SK-N-SH (cell line): ENCODE measurements at regions not wholly inside any gene's neighbourhood (a gene's known extent, or its start where the extent isn't known, plus 50 kb on each side); places are given as distances from the start of the nearest gene placed in this dataset.

ENCODE experiments used
- CTCF ChIA-PET: fragments of 300-600, 350-600 bp; formaldehyde crosslinking; extraction: SDS; loops from one replicate; lab custom pipeline; 2021; lab: Yijun Ruan, JAX
- POLR2A ChIA-PET: fragments of 350-600 bp; sonication (Branson Sonifier 250); formaldehyde crosslinking; extraction: SDS; loops from one replicate; lab custom pipeline; 2020; ENCODE audit warnings: antibody characterized with exemption, inconsistent platforms; lab: Yijun Ruan, JAX
- DNase-seq: peaks from one replicate; pipeline ENCODE4 v3.0.0; 2012
- H2AFZ ChIP-seq: fragments of 200-600 bp; sonication (generic); 2 replicates; pipeline ENCODE4 v1.8.1; 2016; ENCODE audit warnings: antibody characterized with exemption, mild to moderate bottlenecking, low read depth
- H3F3A ChIP-seq: fragments of 200-600 bp; sonication (generic); replicated peaks from 2 replicates; pipeline ENCODE3; 2016; ENCODE audit warnings: antibody characterized with exemption, mild to moderate bottlenecking; ENCODE audit not compliant: insufficient read depth
- H3K27ac ChIP-seq, 2 experiments: fragments of 200-500 bp in 1 of 2; fragments of 200-600 bp in 1 of 2; sonication (Bioruptor generic) in 1 of 2; sonication (generic), shearing (Covaris generic) in 1 of 2; 2 replicates each; pipeline versions ENCODE4 v1.5.1 to v1.6.1; 2014 to 2016; ENCODE audit warnings: low read depth in 2 of 2, inconsistent platforms in 1 of 2, low read length in 1 of 2, mild to moderate bottlenecking in 1 of 2, mixed read lengths in 1 of 2
- H3K27me3 ChIP-seq: fragments of 200-600 bp; sonication (generic), shearing (Covaris generic); 2 replicates; pipeline ENCODE4 v1.6.1; 2016; ENCODE audit warnings: mixed run types; ENCODE audit not compliant: insufficient read depth
- H3K36me3 ChIP-seq, 2 experiments: fragments of 200-500 bp in 1 of 2; fragments of 200-600 bp in 1 of 2; sonication (Bioruptor generic) in 1 of 2; sonication (generic) in 1 of 2; replicated peaks in 1 of 2; 2 replicates each; pipeline versions ENCODE3 to v1.5.1; 2014 to 2016; ENCODE audit warnings: low read length in 1 of 2, mild to moderate bottlenecking in 1 of 2; ENCODE audit not compliant: insufficient read depth in 2 of 2, control insufficient read depth in 1 of 2
- H3K4me1 ChIP-seq, 2 experiments: fragments of 200-500 bp in 1 of 2; fragments of 200-600 bp in 1 of 2; sonication (Bioruptor generic) in 1 of 2; sonication (generic), shearing (Covaris generic) in 1 of 2; 2 replicates each; pipeline versions ENCODE4 v1.5.1 to v1.6.1; 2014 to 2016; ENCODE audit warnings: low read depth in 1 of 2, low read length in 1 of 2, mixed run types in 1 of 2; ENCODE audit not compliant: insufficient read depth in 2 of 2, control insufficient read depth in 1 of 2
- H3K4me2 ChIP-seq: fragments of 200-600 bp; sonication (generic), shearing (Covaris generic); 2 replicates; pipeline ENCODE4 v1.6.1; 2017; ENCODE audit warnings: mixed run types
- H3K4me3 ChIP-seq, 2 experiments: fragments of 200-500 bp in 1 of 2; fragments of 200-600 bp in 1 of 2; sonication (Bioruptor generic) in 1 of 2; sonication (generic), shearing (Covaris generic) in 1 of 2; 2 replicates each; pipeline versions ENCODE4 v1.5.1 to v1.8.1; 2014 to 2016; ENCODE audit warnings: low read depth in 2 of 2, inconsistent platforms in 1 of 2, low read length in 1 of 2, mild to moderate bottlenecking in 1 of 2, mixed read lengths in 1 of 2, moderate library complexity in 1 of 2
- H3K79me2 ChIP-seq: fragments of 200-600 bp; sonication (generic); 2 replicates; pipeline ENCODE4 v1.8.1; 2017; ENCODE audit warnings: mild to moderate bottlenecking; ENCODE audit not compliant: insufficient read depth
- H3K9ac ChIP-seq: fragments of 200-600 bp; sonication (generic); 2 replicates; pipeline ENCODE4 v1.6.1; 2017; ENCODE audit warnings: mixed run types
- H3K9me2 ChIP-seq: fragments of 200-600 bp; sonication (generic); 2 replicates; pipeline ENCODE4 v1.6.1; 2017; ENCODE audit warnings: mixed run types
- H3K9me3 ChIP-seq: fragments of 200-600 bp; sonication (generic); 2 replicates; pipeline ENCODE4 v1.6.1; 2017; ENCODE audit warnings: mixed run types, mild to moderate bottlenecking, moderate library complexity
- H4K20me1 ChIP-seq: fragments of 200-600 bp; sonication (generic); 2 replicates; pipeline ENCODE4 v1.6.1; 2017; ENCODE audit warnings: mild to moderate bottlenecking, mixed run types; ENCODE audit not compliant: insufficient read depth
- CHD2 ChIP-seq: fragments of 150-350 bp; IDR thresholded peaks from 2 replicates; pipeline ENCODE4 v1.6.1; 2018; ENCODE audit warnings: low read length; ENCODE audit not compliant: partially characterized antibody
- ELF1 ChIP-seq: IDR thresholded peaks from 2 replicates; pipeline ENCODE4 v1.4.0; 2012
- EP300 ChIP-seq, 2 experiments: IDR thresholded peaks; 2 replicates each; pipeline versions ENCODE4 v1.4.0 to v1.6.1; 2012; ENCODE audit warnings: borderline replicate concordance in 1 of 2, low read depth in 1 of 2, low read length in 1 of 2
- EZH2phosphoT487 ChIP-seq: fragments of 200-600 bp; sonication (generic); IDR thresholded peaks from 2 replicates; pipeline ENCODE4 v1.6.1; 2017; ENCODE audit warnings: low read depth, mixed run types, mild to moderate bottlenecking, antibody characterized with exemption, moderate library complexity, borderline replicate concordance
- FOXJ3 ChIP-seq: sonication (generic); formaldehyde crosslinking; IDR thresholded peaks from 2 replicates; pipeline ENCODE4 v1.5.1; 2020; ENCODE audit warnings: mild to moderate bottlenecking, missing genetic modification reagents
- FOXM1 ChIP-seq: IDR thresholded peaks from 2 replicates; pipeline ENCODE4 v1.4.0; 2012; ENCODE audit warnings: low read depth, mild to moderate bottlenecking
- JUND ChIP-seq: IDR thresholded peaks from 2 replicates; pipeline ENCODE4 v1.4.0; 2012
- MXI1 ChIP-seq: IDR thresholded peaks from 2 replicates; pipeline ENCODE4 v1.6.1; 2012; ENCODE audit warnings: mild to moderate bottlenecking, low read depth, low read length, improper control_type of control experiment
- NFIC ChIP-seq: IDR thresholded peaks from 2 replicates; pipeline ENCODE4 v1.4.0; 2012; ENCODE audit warnings: borderline replicate concordance
- NRF1 ChIP-seq: IDR thresholded peaks from 2 replicates; pipeline ENCODE4 v1.6.1; 2012; ENCODE audit warnings: low read depth, mild to moderate bottlenecking, low read length
- POLR2AphosphoS5 ChIP-seq: IDR thresholded peaks from 2 replicates; pipeline ENCODE4 v1.6.1; 2012; ENCODE audit warnings: low read depth, low read length
- RCOR1 ChIP-seq: fragments of 150-350 bp; IDR thresholded peaks from 2 replicates; pipeline ENCODE4 v1.6.1; 2017; ENCODE audit warnings: antibody characterized with exemption, low read length
- RFX5 ChIP-seq: IDR thresholded peaks from 2 replicates; pipeline ENCODE4 v1.6.1; 2012; ENCODE audit warnings: mild to moderate bottlenecking, improper control_type of control experiment, low read length
- RXRA ChIP-seq: IDR thresholded peaks from 2 replicates; pipeline ENCODE4 v1.4.0; 2012; ENCODE audit warnings: low read depth, mild to moderate bottlenecking, borderline replicate concordance
- SIN3A ChIP-seq: IDR thresholded peaks from 2 replicates; pipeline ENCODE4 v1.6.1; 2012; ENCODE audit warnings: low read depth, mild to moderate bottlenecking, low read length, moderate library complexity, borderline replicate concordance
- SMC3 ChIP-seq: IDR thresholded peaks from 2 replicates; pipeline ENCODE4 v1.6.1; 2012; ENCODE audit warnings: low read depth, low read length, improper control_type of control experiment
- TEAD4 ChIP-seq: IDR thresholded peaks from 2 replicates; pipeline ENCODE4 v1.4.0; 2012; ENCODE audit warnings: mild to moderate bottlenecking, borderline replicate concordance; ENCODE audit not compliant: insufficient read depth
- WGBS: methylation state at CpG from one replicate; pipeline ENCODE4 v1.1.6; 2017; ENCODE audit warnings: low lambda C conversion rate; 5-methylcytosine and 5-hydroxymethylcytosine counted together
- TF ChIP-seq, protein P1 (sequence below): fragments of 150-350 bp; IDR thresholded peaks from 2 replicates; pipeline ENCODE4 v1.6.1; 2016; ENCODE audit warnings: mild to moderate bottlenecking, low read depth, low read length
- TF ChIP-seq, protein P2 (sequence below): IDR thresholded peaks from 2 replicates; pipeline ENCODE4 v1.4.0; 2012; ENCODE audit warnings: low read depth

GRCh38 chr20:40331807-40332560 is 357.1 kb downstream of the MAFB start:
- Histone ChIP-seq H3K4me2 (no peak overlapping the region), H3K9me2 (no peaks in the 10 kb centered on the region), H3K27me3 (no peaks in the 10 kb centered on the region), H3K4me1 (no peaks in the 10 kb centered on the region; a peak in 1 of 4 replicates), H3K9me3 (no peaks in the 10 kb centered on the region), H4K20me1 (no peaks in the 10 kb centered on the region), H2AFZ (no peak overlapping the region), H3K4me3 (no peak overlapping the region), H3K36me3 (no peaks in the 10 kb centered on the region), H3K9ac (no peak overlapping the region), H3K79me2 (no peaks in the 10 kb centered on the region), H3F3A (no peaks in the 10 kb centered on the region), H3K27ac (no peak overlapping the region)
- WGBS, result 36% methylated on average over 9 of the region's 9 CpGs
- DNase-seq, result no peak
- CTCF ChIA-PET, result no interaction called here
- POLR2A ChIA-PET, result no interaction called here
- TF ChIP-seq FOXJ3 (CRISPR knock-in tag) (no peak), NFIC (no peak), RFX5 (no peak), EP300 (IDR thresholded peaks at IDR 0.05; ENCODE audit: borderline replicate concordance in 1 of 2, low read depth in 1 of 2, low read length in 1 of 2) (no peak), TEAD4 (no peak), FOXM1 (no peak), NRF1 (no peak), ELF1 (no peak)
- TF ChIP-seq, protein P1, sequence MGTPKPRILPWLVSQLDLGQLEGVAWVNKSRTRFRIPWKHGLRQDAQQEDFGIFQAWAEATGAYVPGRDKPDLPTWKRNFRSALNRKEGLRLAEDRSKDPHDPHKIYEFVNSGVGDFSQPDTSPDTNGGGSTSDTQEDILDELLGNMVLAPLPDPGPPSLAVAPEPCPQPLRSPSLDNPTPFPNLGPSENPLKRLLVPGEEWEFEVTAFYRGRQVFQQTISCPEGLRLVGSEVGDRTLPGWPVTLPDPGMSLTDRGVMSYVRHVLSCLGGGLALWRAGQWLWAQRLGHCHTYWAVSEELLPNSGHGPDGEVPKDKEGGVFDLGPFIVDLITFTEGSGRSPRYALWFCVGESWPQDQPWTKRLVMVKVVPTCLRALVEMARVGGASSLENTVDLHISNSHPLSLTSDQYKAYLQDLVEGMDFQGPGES, result no peak

DNA sequence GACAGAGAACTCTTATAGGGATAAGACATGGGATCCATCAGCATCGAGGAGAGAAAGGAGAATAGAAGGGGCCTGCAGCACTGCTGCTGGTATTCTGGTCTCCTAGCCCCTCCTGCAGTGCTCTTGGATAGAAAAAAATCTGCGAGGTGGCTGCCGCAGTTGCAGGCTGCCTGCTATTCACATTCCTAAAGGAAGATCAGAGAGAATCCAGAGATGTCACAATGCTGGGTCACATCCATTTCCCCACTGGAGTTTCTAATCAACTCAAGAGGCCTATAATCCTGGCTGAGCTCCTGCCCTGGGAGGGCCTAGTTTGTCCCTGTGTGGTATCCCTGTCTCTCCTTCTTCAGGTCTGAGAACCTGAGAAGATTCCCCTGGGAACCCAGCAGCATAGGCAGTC is 357.8 kb downstream of the MAFB start:
- Histone ChIP-seq H3K27ac (no peak overlapping the region), H4K20me1 (no peaks in the 10 kb centered on the region), H3K4me2 (no peak overlapping the region), H3K9ac (no peak overlapping the region), H3K27me3 (no peaks in the 10 kb centered on the region), H3K9me2 (no peaks in the 10 kb centered on the region), H3K4me1 (no peaks in the 10 kb centered on the region; a peak in 1 of 4 replicates), H2AFZ (no peak overlapping the region), H3F3A (no peaks in the 10 kb centered on the region), H3K79me2 (no peaks in the 10 kb centered on the region), H3K36me3 (no peaks in the 10 kb centered on the region), H3K9me3 (no peaks in the 10 kb centered on the region), H3K4me3 (no peak overlapping the region)
- 32% methylated on average over 3 of the region's 3 CpGs for WGBS
- DNase-seq, result no peak
- CTCF ChIA-PET, result no interaction called here
- POLR2A ChIA-PET, result no interaction called here
- TF ChIP-seq NRF1, result no peak
- TF ChIP-seq, all 33 proteins: peak for 0

DNA sequence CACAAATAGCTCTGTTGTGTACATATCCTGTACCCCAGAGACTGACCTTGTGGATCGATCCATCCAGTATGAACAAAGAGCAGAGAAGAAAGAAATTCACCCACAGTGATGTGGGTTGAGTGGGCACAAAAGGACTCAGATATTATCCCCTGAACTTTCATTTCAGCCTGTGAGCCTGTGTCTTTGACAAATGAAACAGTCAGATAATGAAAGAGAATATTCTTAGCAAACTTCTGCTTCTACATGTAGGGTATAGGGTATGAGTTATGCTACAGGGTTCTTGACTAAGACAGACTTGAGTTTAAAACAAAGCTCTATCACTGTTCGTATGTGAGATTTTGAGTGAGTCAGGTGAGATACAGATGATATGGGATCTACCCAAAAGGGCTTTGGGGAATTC is 359.7 kb downstream of the MAFB start:
- ChIA-PET CTCF (no interaction called here), POLR2A (no interaction called here)
- Histone ChIP-seq H3K4me1 (no peaks in the 10 kb centered on the region; a peak in 1 of 4 replicates), H3K4me3 (no peak overlapping the region), H3K9me3 (no peaks in the 10 kb centered on the region), H3K9me2 (no peaks in the 10 kb centered on the region), H4K20me1 (no peaks in the 10 kb centered on the region), H3K79me2 (no peaks in the 10 kb centered on the region), H3K27me3 (no peaks in the 10 kb centered on the region), H3K9ac (no peak overlapping the region), H3K4me2 (no peak overlapping the region), H3K27ac (no peak overlapping the region), H3K36me3 (no peaks in the 10 kb centered on the region), H2AFZ (no peak overlapping the region), H3F3A (no peaks in the 10 kb centered on the region)
- no peak for DNase-seq
- 11% methylated on average over 2 of the region's 2 CpGs for WGBS
- no peak for TF ChIP-seq EZH2phosphoT487
- no peak for TF ChIP-seq POLR2AphosphoS5
- no peak for TF ChIP-seq RXRA
- no peak for TF ChIP-seq CHD2
- TF ChIP-seq JUND, result no peak
- no peak for TF ChIP-seq FOXJ3 (CRISPR knock-in tag)
- TF ChIP-seq TEAD4, result no peak
- no peak for TF ChIP-seq MXI1
- no peak for TF ChIP-seq RCOR1
- TF ChIP-seq, protein P2, sequence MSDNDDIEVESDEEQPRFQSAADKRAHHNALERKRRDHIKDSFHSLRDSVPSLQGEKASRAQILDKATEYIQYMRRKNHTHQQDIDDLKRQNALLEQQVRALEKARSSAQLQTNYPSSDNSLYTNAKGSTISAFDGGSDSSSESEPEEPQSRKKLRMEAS, result no peak
- TF ChIP-seq SMC3, result no peak
- TF ChIP-seq SIN3A, result no peak
